ENCODE measurements at regions not wholly inside any gene's neighbourhood (a gene's known extent, or its start where the extent isn't known, plus 50 kb on each side); places are given as distances from the start of the nearest gene placed in this dataset.

DNA sequence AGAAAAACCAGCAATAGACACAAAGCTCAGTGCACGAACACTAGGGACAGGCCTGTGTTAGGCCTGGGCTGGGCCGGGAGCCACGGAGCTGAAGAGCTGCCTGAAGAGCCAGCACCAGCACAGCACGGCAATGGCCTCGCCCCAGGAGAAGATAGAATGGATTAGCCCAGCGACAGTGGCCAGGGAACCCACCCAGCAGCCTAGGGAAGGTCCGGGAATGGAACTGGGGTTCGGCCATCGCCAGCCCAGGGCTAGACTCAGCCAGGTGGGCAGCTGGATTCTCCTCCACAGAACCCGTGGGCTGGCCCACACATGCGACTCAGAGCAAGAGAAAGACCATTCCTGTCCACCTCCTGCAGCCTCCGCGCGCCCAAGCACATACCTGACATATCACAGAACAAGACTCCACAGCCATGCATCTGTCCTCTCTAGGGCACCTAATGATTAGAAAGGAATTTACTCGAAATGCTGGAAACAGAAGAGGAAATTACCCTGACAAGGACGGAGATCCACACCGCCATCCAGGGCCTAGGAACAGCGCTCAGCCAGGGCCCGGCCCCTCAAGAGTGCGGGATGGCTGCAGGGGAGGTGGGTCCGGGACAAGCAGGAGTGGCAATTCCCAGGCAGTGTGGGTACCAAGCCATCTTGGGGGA is 82.8 kb downstream of the TMEM18 start:
- TF ChIP-seq, protein P1, sequence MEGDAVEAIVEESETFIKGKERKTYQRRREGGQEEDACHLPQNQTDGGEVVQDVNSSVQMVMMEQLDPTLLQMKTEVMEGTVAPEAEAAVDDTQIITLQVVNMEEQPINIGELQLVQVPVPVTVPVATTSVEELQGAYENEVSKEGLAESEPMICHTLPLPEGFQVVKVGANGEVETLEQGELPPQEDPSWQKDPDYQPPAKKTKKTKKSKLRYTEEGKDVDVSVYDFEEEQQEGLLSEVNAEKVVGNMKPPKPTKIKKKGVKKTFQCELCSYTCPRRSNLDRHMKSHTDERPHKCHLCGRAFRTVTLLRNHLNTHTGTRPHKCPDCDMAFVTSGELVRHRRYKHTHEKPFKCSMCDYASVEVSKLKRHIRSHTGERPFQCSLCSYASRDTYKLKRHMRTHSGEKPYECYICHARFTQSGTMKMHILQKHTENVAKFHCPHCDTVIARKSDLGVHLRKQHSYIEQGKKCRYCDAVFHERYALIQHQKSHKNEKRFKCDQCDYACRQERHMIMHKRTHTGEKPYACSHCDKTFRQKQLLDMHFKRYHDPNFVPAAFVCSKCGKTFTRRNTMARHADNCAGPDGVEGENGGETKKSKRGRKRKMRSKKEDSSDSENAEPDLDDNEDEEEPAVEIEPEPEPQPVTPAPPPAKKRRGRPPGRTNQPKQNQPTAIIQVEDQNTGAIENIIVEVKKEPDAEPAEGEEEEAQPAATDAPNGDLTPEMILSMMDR (IDR thresholded peaks at IDR 0.05; ENCODE audit: low read depth, low read length), result no peak
- TF ChIP-seq EZH2phosphoT487 (IDR thresholded peaks at IDR 0.05; ENCODE audit: low read depth), result no peak

All from OCI-LY3 (cell line).